ENCODE measurements at regions not wholly inside any gene's neighbourhood (a gene's known extent, or its start where the extent isn't known, plus 50 kb on each side); places are given as distances from the start of the nearest gene placed in this dataset.

GRCh38 chr3:135539351-135539750 lies 426.2 kb upstream of the PPP2R3A start:
- TF ChIP-seq CTCF (IDR thresholded peaks at IDR 0.05) (no peak), POLR2A (IDR thresholded peaks at IDR 0.05) (no peak)
